ENCODE measurements at regions not wholly inside any gene's neighbourhood (a gene's known extent, or its start where the extent isn't known, plus 50 kb on each side); places are given as distances from the start of the nearest gene placed in this dataset.

DNA sequence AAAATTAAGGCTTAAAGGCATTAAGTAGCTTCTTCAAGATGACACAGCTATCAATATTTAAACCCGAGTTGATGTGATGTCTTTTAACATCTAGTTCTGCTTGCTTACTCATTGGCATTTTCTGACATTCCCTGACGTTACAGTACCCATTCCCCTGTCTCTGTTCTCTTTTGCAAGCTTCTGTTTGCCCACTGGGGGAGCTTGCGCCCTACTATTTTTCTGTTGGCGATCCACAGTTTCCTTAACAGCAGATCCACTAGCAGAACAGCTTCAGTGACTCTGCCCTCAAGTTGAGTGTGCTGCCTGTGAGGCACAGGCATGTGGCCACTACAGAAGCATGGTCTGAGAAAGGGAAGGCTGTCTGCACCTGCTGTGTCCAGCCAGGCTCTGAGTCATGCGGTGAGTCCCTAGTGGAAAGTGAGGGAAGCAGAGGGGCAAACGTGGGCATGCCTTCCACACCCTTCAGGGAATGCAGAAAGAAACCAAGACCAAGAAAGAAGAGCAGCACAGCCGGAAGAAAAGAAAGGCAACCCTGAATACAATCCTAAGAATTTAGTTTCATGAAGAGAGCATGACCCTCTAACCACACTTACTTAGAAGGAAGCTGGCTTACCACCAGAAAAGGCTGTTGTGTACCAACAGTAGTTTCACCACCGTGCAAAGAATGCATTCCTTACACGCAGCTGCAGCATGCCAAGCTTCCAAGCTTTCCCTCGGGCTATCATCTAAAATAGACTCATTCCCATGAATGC lies 97.7 kb upstream of the VGLL2 start:
- FAIRE-seq: no peak
- Histone ChIP-seq H3K9me3 (ENCODE audit: control insufficient read depth in 2 of 3, insufficient read depth in 1 of 3, low read length in 3 of 3) (peaks cover 0 to 2% (median 0%) of the 10 kb centered on the region in 3 donors), H3K27me3 (ENCODE audit: control insufficient read depth, insufficient read depth, low read length) (no peaks in the 10 kb centered on the region), H3K4me3 (ENCODE audit: low read length in 3 of 3) (no peak overlapping the region), H3K27ac (ENCODE audit: low read depth in 2 of 2, low read length in 2 of 2) (peak overlapping the region in 1 of 2 donors; percentile 39), H3K4me1 (ENCODE audit: control insufficient read depth in 2 of 3, insufficient read depth in 2 of 3, low read depth in 1 of 3, low read length in 3 of 3) (no peaks in the 10 kb centered on the region), H3K36me3 (ENCODE audit: control insufficient read depth in 2 of 3, insufficient read depth in 3 of 3, low read length in 3 of 3) (no peaks in the 10 kb centered on the region), H3K9ac (ENCODE audit: low read length in 3 of 3) (no peak overlapping the region)
- intact Hi-C loops (cut with DNase I): no loop called here
- peak in 3 of 5 donors; percentile 45 to 89 (median 50) for DNase-seq
- TF ChIP-seq, protein P1, sequence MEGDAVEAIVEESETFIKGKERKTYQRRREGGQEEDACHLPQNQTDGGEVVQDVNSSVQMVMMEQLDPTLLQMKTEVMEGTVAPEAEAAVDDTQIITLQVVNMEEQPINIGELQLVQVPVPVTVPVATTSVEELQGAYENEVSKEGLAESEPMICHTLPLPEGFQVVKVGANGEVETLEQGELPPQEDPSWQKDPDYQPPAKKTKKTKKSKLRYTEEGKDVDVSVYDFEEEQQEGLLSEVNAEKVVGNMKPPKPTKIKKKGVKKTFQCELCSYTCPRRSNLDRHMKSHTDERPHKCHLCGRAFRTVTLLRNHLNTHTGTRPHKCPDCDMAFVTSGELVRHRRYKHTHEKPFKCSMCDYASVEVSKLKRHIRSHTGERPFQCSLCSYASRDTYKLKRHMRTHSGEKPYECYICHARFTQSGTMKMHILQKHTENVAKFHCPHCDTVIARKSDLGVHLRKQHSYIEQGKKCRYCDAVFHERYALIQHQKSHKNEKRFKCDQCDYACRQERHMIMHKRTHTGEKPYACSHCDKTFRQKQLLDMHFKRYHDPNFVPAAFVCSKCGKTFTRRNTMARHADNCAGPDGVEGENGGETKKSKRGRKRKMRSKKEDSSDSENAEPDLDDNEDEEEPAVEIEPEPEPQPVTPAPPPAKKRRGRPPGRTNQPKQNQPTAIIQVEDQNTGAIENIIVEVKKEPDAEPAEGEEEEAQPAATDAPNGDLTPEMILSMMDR (IDR thresholded peaks at IDR 0.05; ENCODE audit: borderline replicate concordance, extremely low read depth, insufficient read depth): no peak

DNA sequence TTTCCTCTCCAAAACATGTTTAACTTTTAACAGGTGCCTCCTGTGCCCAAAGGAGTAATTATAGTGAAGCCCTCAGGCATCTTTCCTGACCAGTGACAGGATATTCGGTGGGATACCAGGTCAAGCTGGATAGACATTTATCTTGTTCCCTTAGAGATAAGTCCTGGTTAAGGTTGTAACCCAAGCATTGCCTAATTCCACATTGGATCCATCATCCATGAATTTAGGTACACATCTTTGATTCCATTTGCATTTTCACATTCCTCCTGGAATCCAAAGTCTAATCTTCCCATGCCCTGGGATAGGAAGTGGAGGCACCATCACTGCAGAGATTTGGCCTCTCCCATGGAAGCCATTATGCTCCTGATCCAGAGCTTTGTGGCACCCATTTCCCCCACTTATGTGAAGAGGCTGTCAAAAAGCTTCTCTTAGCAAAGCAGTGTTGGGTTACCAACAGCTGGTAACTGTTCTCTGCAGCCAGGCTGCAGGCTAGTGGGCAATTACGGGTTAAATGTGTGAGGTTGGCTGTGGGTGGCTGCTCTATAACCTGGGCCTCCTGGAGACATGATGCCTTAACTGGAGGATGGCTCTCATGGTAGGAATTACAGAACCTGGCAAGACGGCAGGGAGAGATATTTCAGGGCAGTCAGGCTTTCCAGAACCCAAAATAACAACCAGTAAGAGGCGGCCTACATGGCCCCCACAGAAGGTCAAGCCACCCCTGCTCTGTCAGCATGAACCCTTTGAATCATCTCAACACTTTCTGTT lies 96.9 kb upstream of the VGLL2 start:
- no peaks in the 10 kb centered on the region for H3K36me3 ChIP-seq (ENCODE audit: control insufficient read depth in 2 of 3, insufficient read depth in 3 of 3, low read length in 3 of 3)
- no peak overlapping the region for H3K27ac ChIP-seq (ENCODE audit: low read depth in 2 of 2, low read length in 2 of 2)
- H3K27me3 ChIP-seq (ENCODE audit: control insufficient read depth, insufficient read depth, low read length): no peaks in the 10 kb centered on the region
- H3K4me1 ChIP-seq (ENCODE audit: control insufficient read depth in 2 of 3, insufficient read depth in 2 of 3, low read depth in 1 of 3, low read length in 3 of 3): no peaks in the 10 kb centered on the region
- TF ChIP-seq, protein P1 (IDR thresholded peaks at IDR 0.05; ENCODE audit: borderline replicate concordance, extremely low read depth, insufficient read depth): no peak
- DNase-seq: no peak
- H3K4me3 ChIP-seq (ENCODE audit: low read length in 3 of 3): no peak overlapping the region
- intact Hi-C loops (cut with DNase I): no loop called here
- no peak for FAIRE-seq
- no peak overlapping the region for H3K9ac ChIP-seq (ENCODE audit: low read length in 3 of 3)
- H3K9me3 ChIP-seq (ENCODE audit: control insufficient read depth in 2 of 3, insufficient read depth in 1 of 3, low read length in 3 of 3): peaks cover 0 to 4% (median 0%) of the 10 kb centered on the region in 3 donors

DNA sequence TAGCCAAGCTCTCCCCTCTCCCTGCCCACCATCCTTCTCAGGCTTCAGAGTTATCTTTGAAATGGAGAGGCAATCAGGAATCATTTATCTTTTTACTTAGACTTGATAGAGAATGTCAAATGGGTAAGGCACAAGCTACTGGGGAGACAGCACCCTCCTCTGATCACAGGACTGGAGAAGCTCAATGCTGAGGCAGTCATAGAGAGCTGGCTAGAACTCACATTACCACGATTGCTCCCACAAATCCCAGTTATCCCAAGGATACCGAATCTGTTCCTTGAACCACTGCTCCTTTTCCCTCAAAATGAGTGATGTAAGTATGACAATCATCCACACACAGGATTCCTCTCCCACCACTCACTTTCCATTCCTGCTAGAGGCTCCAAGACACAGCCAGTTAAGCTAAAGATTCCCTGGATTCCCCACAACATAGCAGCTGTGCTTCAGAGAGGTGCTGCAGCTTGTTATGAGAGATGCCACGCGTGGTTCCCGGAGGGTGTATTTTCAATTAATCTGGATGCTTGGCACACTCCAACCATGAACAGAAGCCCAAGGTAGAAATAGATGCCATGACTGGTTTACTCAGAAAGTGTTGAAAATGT lies 96.2 kb upstream of the VGLL2 start:
- DNase-seq: no peak
- no peak overlapping the region for H3K27ac ChIP-seq (ENCODE audit: low read depth in 2 of 2, low read length in 2 of 2)
- H3K4me3 ChIP-seq (ENCODE audit: low read length in 3 of 3): no peak overlapping the region
- H3K9ac ChIP-seq (ENCODE audit: low read length in 3 of 3): no peak overlapping the region
- intact Hi-C loops (cut with DNase I): no loop called here
- no peaks in the 10 kb centered on the region for H3K4me1 ChIP-seq (ENCODE audit: control insufficient read depth in 2 of 3, insufficient read depth in 2 of 3, low read depth in 1 of 3, low read length in 3 of 3)
- TF ChIP-seq, protein P1 (IDR thresholded peaks at IDR 0.05; ENCODE audit: borderline replicate concordance, extremely low read depth, insufficient read depth): no peak
- FAIRE-seq: no peak
- H3K36me3 ChIP-seq (ENCODE audit: control insufficient read depth in 2 of 3, insufficient read depth in 3 of 3, low read length in 3 of 3): no peaks in the 10 kb centered on the region
- peaks cover 0 to 4% (median 0%) of the 10 kb centered on the region in 3 donors for H3K9me3 ChIP-seq (ENCODE audit: control insufficient read depth in 2 of 3, insufficient read depth in 1 of 3, low read length in 3 of 3)
- H3K27me3 ChIP-seq (ENCODE audit: control insufficient read depth, insufficient read depth, low read length): no peaks in the 10 kb centered on the region

Data from kidney (tissue), 13 donors.